ENCODE measurements at regions not wholly inside any gene's neighbourhood (a gene's known extent, or its start where the extent isn't known, plus 50 kb on each side); places are given as distances from the start of the nearest gene placed in this dataset.

DNA sequence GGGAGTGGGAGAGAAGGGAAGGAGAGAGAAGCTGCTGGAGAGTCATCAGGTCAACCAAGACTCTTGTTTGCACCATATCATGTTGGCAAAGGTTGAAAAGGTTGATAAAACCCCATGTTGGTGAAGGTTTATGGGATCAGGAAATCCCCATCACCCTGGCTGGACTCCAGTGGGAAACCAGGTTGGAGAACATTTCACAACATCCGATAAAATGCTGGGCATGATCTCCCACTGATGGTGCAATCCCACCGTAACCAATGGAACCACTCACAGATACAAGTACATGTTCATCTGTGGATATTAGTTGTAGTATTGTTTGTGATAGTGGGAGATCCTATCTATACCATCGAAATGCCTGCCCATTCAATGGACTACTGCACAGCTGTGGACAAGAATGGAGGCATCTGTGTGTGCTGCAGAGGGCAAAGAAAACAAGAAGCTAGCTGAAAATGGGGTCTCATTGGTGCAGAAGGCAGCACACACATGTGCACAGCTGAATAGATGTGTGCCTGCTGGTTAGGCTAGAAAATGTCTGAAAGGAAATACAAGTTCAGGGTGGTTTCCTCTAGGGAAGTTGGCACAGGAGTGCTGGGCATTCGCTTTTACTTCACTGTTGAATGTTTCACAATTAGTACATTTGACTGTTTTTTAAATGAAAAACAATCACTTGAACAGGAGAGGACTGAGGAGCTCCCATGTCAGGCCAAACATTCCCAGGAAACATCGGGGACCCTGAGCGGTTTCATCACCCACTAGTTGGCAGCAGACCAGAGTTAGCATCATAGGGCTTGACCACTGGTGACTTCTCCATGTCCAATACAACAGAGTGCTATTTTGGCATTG lies 80.4 kb upstream of the MGMT start:
- TF ChIP-seq POLR2A (IDR thresholded peaks at IDR 0.05; ENCODE audit: borderline replicate concordance, extremely low read depth, insufficient read depth, insufficient read length) (no peak), JUND (IDR thresholded peaks at IDR 0.05) (no peak)
- Histone ChIP-seq H3K9me3 (ENCODE audit: control insufficient read depth in 1 of 2, insufficient read depth in 1 of 2, low read depth in 1 of 2, low read length in 2 of 2) (peaks cover 3 to 11% of the 10 kb centered on the region in 2 experiments; a peak in 2 of 4 replicates), H3K9ac (ENCODE audit: low read length) (no peak overlapping the region), H3K4me1 (ENCODE audit: control insufficient read depth in 1 of 2, insufficient read depth in 2 of 2, low read length in 2 of 2) (no peaks in the 10 kb centered on the region), H3K27ac (ENCODE audit: low read depth, low read length) (no peak overlapping the region), H3K36me3 (ENCODE audit: control insufficient read depth in 1 of 2, insufficient read depth in 2 of 2, low read length in 2 of 2) (no peaks in the 10 kb centered on the region), H2AFZ (ENCODE audit: low read depth, low read length, poor library complexity, severe bottlenecking) (no peak overlapping the region), H3K4me3 (replicated peaks in 1 of 2; ENCODE audit: low read depth in 1 of 2, low read length in 2 of 2) (no peak overlapping the region), H3K27me3 (ENCODE audit: insufficient read depth, low read length) (no peaks in the 10 kb centered on the region), H3K4me2 (ENCODE audit: low read length) (no peak overlapping the region), H4K20me1 (ENCODE audit: insufficient read depth) (no peaks in the 10 kb centered on the region), H3K9me2 (ENCODE audit: insufficient read depth) (no peaks in the 10 kb centered on the region), H3K79me2 (ENCODE audit: insufficient read depth, low read length) (no peaks in the 10 kb centered on the region)
- BruUV-seq (replicated peaks): no TSS peak
- DNase-seq (ENCODE audit: low read depth, low spot score) (no peak), ATAC-seq (no peak)
- ChIA-PET RAD21 (ENCODE audit: low non-redundant PET in 1 of 2, low total read pairs in 2 of 2, uncharacterized antibody in 2 of 2, unreplicated experiment in 2 of 2) (no interaction called here), CTCF (no interaction called here), POLR2A (no interaction called here)
- intact Hi-C loops (cut with micrococcal nuclease): no loop called here

DNA sequence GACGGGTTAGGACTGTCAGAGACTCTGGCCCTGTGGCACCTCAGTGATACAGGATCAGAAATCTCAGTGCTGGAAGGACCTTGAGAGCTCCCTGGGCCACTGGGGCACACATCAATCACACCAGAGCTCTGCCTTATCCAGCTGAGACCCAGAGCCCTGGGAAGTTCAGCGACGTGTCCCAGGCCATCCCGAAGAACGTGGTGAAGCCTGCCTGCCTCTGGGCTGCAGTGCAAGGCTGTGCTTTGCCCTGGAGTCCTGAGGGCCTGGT lies 79.8 kb upstream of the MGMT start:
- Histone ChIP-seq H3K4me1 (ENCODE audit: control insufficient read depth in 1 of 2, insufficient read depth in 2 of 2, low read length in 2 of 2) (no peaks in the 10 kb centered on the region), H3K27ac (ENCODE audit: low read depth, low read length) (no peak overlapping the region), H3K9me3 (ENCODE audit: control insufficient read depth in 1 of 2, insufficient read depth in 1 of 2, low read depth in 1 of 2, low read length in 2 of 2) (peaks cover 3 to 8% of the 10 kb centered on the region in 2 experiments; a peak in 2 of 4 replicates), H3K79me2 (ENCODE audit: insufficient read depth, low read length) (no peaks in the 10 kb centered on the region), H3K4me3 (replicated peaks in 1 of 2; ENCODE audit: low read depth in 1 of 2, low read length in 2 of 2) (no peak overlapping the region), H3K9me2 (ENCODE audit: insufficient read depth) (no peaks in the 10 kb centered on the region), H3K36me3 (ENCODE audit: control insufficient read depth in 1 of 2, insufficient read depth in 2 of 2, low read length in 2 of 2) (no peaks in the 10 kb centered on the region), H4K20me1 (ENCODE audit: insufficient read depth) (no peaks in the 10 kb centered on the region), H2AFZ (ENCODE audit: low read depth, low read length, poor library complexity, severe bottlenecking) (no peak overlapping the region), H3K4me2 (ENCODE audit: low read length) (no peak overlapping the region), H3K27me3 (ENCODE audit: insufficient read depth, low read length) (no peaks in the 10 kb centered on the region), H3K9ac (ENCODE audit: low read length) (no peak overlapping the region)
- TF ChIP-seq JUND (IDR thresholded peaks at IDR 0.05): no peak
- no peak for TF ChIP-seq CBX3 (IDR thresholded peaks at IDR 0.05; ENCODE audit: low read depth)
- no peak for TF ChIP-seq RAD21 (IDR thresholded peaks at IDR 0.05; ENCODE audit: low read depth)
- no peak for TF ChIP-seq TCF7L2 (IDR thresholded peaks at IDR 0.05; ENCODE audit: borderline replicate concordance, extremely low read depth, insufficient read depth, insufficient read length)
- TF ChIP-seq ELF1 (IDR thresholded peaks at IDR 0.05; ENCODE audit: borderline replicate concordance, low read depth): no peak
- TF ChIP-seq, protein P1, sequence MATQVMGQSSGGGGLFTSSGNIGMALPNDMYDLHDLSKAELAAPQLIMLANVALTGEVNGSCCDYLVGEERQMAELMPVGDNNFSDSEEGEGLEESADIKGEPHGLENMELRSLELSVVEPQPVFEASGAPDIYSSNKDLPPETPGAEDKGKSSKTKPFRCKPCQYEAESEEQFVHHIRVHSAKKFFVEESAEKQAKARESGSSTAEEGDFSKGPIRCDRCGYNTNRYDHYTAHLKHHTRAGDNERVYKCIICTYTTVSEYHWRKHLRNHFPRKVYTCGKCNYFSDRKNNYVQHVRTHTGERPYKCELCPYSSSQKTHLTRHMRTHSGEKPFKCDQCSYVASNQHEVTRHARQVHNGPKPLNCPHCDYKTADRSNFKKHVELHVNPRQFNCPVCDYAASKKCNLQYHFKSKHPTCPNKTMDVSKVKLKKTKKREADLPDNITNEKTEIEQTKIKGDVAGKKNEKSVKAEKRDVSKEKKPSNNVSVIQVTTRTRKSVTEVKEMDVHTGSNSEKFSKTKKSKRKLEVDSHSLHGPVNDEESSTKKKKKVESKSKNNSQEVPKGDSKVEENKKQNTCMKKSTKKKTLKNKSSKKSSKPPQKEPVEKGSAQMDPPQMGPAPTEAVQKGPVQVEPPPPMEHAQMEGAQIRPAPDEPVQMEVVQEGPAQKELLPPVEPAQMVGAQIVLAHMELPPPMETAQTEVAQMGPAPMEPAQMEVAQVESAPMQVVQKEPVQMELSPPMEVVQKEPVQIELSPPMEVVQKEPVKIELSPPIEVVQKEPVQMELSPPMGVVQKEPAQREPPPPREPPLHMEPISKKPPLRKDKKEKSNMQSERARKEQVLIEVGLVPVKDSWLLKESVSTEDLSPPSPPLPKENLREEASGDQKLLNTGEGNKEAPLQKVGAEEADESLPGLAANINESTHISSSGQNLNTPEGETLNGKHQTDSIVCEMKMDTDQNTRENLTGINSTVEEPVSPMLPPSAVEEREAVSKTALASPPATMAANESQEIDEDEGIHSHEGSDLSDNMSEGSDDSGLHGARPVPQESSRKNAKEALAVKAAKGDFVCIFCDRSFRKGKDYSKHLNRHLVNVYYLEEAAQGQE (IDR thresholded peaks at IDR 0.05; ENCODE audit: low read depth): no peak
- TF ChIP-seq EGR1 (IDR thresholded peaks at IDR 0.05; ENCODE audit: low read depth): no peak
- no peak for TF ChIP-seq CEBPB (IDR thresholded peaks at IDR 0.05; ENCODE audit: low read depth)
- TF ChIP-seq ZNF274 (IDR thresholded peaks at IDR 0.05; ENCODE audit: low read depth, low read length): no peak
- TF ChIP-seq, protein P2, sequence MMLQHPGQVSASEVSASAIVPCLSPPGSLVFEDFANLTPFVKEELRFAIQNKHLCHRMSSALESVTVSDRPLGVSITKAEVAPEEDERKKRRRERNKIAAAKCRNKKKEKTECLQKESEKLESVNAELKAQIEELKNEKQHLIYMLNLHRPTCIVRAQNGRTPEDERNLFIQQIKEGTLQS (IDR thresholded peaks at IDR 0.05): no peak
- TF ChIP-seq YY1 (IDR thresholded peaks at IDR 0.05; ENCODE audit: extremely low read depth, insufficient replicate concordance, low read depth, low read length): no peak
- TF ChIP-seq SIN3A (IDR thresholded peaks at IDR 0.05; ENCODE audit: low read depth): no peak
- TF ChIP-seq EZH2 (IDR thresholded peaks at IDR 0.05): no peak
- no peak for TF ChIP-seq POLR2AphosphoS5 (IDR thresholded peaks at IDR 0.05; ENCODE audit: low read depth, low read length)
- no peak for TF ChIP-seq SRF (IDR thresholded peaks at IDR 0.05; ENCODE audit: low read depth)
- TF ChIP-seq POLR2A (IDR thresholded peaks at IDR 0.05; ENCODE audit: borderline replicate concordance, extremely low read depth, insufficient read depth, insufficient read length): no peak
- intact Hi-C loops (cut with micrococcal nuclease): no loop called here
- DNase-seq (ENCODE audit: low read depth, low spot score): no peak
- BruUV-seq (replicated peaks): no TSS peak
- POLR2A ChIA-PET: no interaction called here
- CTCF ChIA-PET: no interaction called here
- ATAC-seq: no peak
- RAD21 ChIA-PET (ENCODE audit: low non-redundant PET in 1 of 2, low total read pairs in 2 of 2, uncharacterized antibody in 2 of 2, unreplicated experiment in 2 of 2): no interaction called here
